ENCODE measurements at regions not wholly inside any gene's neighbourhood (a gene's known extent, or its start where the extent isn't known, plus 50 kb on each side); places are given as distances from the start of the nearest gene placed in this dataset.

GRCh38 chr1:229139331-229140118 lies 131.4 kb upstream of the RAB4A start:
- Histone ChIP-seq H3K79me2 (ENCODE audit: control insufficient read depth, insufficient read depth, low read length) (no peaks in the 10 kb centered on the region), H2BK120ac (ENCODE audit: low read depth, low read length) (no peak overlapping the region), H3K4me3 (ENCODE audit: low read length) (no peak overlapping the region), H3K4ac (ENCODE audit: low read depth, low read length) (no peak overlapping the region), H2AK5ac (ENCODE audit: low read length) (peak overlapping the region; percentile 39), H2BK5ac (ENCODE audit: low read length) (no peak overlapping the region), H4K5ac (ENCODE audit: low read length) (no peak overlapping the region), H3K27me3 (ENCODE audit: insufficient read depth, low read length, poor library complexity) (no peaks in the 10 kb centered on the region), H2BK15ac (replicated peaks; ENCODE audit: low read depth) (no peak overlapping the region), H3K79me1 (ENCODE audit: low read length) (no peaks in the 10 kb centered on the region), H3K56ac (ENCODE audit: low read length) (no peak overlapping the region), H4K8ac (ENCODE audit: low read depth, low read length) (no peak overlapping the region), H3K18ac (ENCODE audit: low read length) (no peak overlapping the region), H3K4me1 (ENCODE audit: control insufficient read depth, low read depth, low read length) (no peaks in the 10 kb centered on the region), H3K9ac (ENCODE audit: low read length) (no peak overlapping the region), H3K27ac (ENCODE audit: low read depth, low read length) (no peak overlapping the region), H3K23ac (ENCODE audit: low read length) (no peak overlapping the region), H3K4me2 (ENCODE audit: low read length) (no peak overlapping the region), H3K36me3 (ENCODE audit: control insufficient read depth, insufficient read depth, low read length) (no peaks in the 10 kb centered on the region)
- no CpG with 5 or more reads among the region's 12 CpGs for WGBS (ENCODE audit: extremely low coverage, insufficient coverage, low lambda C conversion rate)
- no peak for DNase-seq

DNA sequence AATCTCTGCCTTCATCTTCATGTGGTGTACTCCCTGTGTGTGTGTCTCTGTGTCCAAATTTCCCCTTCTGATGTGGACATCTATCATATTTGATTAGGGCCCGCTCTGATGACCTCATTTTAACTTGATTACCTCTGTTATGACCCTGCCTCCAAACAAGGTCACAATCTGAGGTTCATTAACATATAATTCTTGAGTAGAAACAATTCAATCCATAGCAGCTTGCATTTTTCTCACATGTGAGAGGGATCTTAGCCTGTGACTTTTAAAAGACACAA lies 130.9 kb upstream of the RAB4A start:
- H2BK15ac ChIP-seq (replicated peaks; ENCODE audit: low read depth), result no peak overlapping the region
- H2BK120ac ChIP-seq (ENCODE audit: low read depth, low read length), result no peak overlapping the region
- no peaks in the 10 kb centered on the region for H3K36me3 ChIP-seq (ENCODE audit: control insufficient read depth, insufficient read depth, low read length)
- no peak overlapping the region for H3K23ac ChIP-seq (ENCODE audit: low read length)
- H2BK5ac ChIP-seq (ENCODE audit: low read length), result no peak overlapping the region
- no peak overlapping the region for H3K9ac ChIP-seq (ENCODE audit: low read length)
- H4K5ac ChIP-seq (ENCODE audit: low read length), result no peak overlapping the region
- no peak for DNase-seq
- no CpG with 5 or more reads among the region's 1 CpG for WGBS (ENCODE audit: extremely low coverage, insufficient coverage, low lambda C conversion rate)
- H3K4me3 ChIP-seq (ENCODE audit: low read length), result no peak overlapping the region
- no peak overlapping the region for H3K56ac ChIP-seq (ENCODE audit: low read length)
- no peaks in the 10 kb centered on the region for H3K79me1 ChIP-seq (ENCODE audit: low read length)
- H3K27me3 ChIP-seq (ENCODE audit: insufficient read depth, low read length, poor library complexity), result no peaks in the 10 kb centered on the region
- no peak overlapping the region for H3K4ac ChIP-seq (ENCODE audit: low read depth, low read length)
- H3K27ac ChIP-seq (ENCODE audit: low read depth, low read length), result no peak overlapping the region
- no peak overlapping the region for H4K8ac ChIP-seq (ENCODE audit: low read depth, low read length)
- H2AK5ac ChIP-seq (ENCODE audit: low read length), result peak overlapping the region; percentile 39
- no peaks in the 10 kb centered on the region for H3K4me1 ChIP-seq (ENCODE audit: control insufficient read depth, low read depth, low read length)
- H3K79me2 ChIP-seq (ENCODE audit: control insufficient read depth, insufficient read depth, low read length), result no peaks in the 10 kb centered on the region
- no peak overlapping the region for H3K4me2 ChIP-seq (ENCODE audit: low read length)
- H3K18ac ChIP-seq (ENCODE audit: low read length), result no peak overlapping the region

DNA sequence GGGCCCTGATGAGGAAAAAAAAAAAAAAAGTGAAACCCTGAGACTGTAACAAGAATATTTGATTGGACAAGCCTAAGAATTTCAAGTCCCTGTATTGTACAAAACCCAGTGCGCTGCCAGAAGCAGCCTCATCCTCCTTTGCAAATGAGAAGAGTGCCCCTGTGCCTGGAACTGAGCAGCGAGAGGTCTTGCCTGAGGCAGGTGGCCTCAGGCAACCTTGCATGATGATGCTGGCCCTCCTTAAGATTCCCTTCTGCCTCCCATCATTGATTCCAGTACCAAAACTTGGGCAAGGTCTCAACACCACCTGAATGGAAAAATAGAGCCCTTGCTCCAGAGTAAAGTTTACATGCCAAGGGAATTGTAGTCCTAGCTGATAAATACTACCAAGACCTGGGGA lies 129.6 kb upstream of the RAB4A start:
- Histone ChIP-seq H3K18ac (ENCODE audit: low read length) (no peak overlapping the region), H3K27me3 (ENCODE audit: insufficient read depth, low read length, poor library complexity) (no peaks in the 10 kb centered on the region), H4K8ac (ENCODE audit: low read depth, low read length) (no peak overlapping the region), H2BK5ac (ENCODE audit: low read length) (no peak overlapping the region), H3K27ac (ENCODE audit: low read depth, low read length) (no peak overlapping the region), H2AK5ac (ENCODE audit: low read length) (no peak overlapping the region), H3K4me1 (ENCODE audit: control insufficient read depth, low read depth, low read length) (no peaks in the 10 kb centered on the region), H3K79me2 (ENCODE audit: control insufficient read depth, insufficient read depth, low read length) (no peaks in the 10 kb centered on the region), H3K4me2 (ENCODE audit: low read length) (no peak overlapping the region), H2BK15ac (replicated peaks; ENCODE audit: low read depth) (no peak overlapping the region), H3K23ac (ENCODE audit: low read length) (no peak overlapping the region), H3K56ac (ENCODE audit: low read length) (no peak overlapping the region), H3K4ac (ENCODE audit: low read depth, low read length) (no peak overlapping the region), H3K9ac (ENCODE audit: low read length) (no peak overlapping the region), H3K36me3 (ENCODE audit: control insufficient read depth, insufficient read depth, low read length) (no peaks in the 10 kb centered on the region), H4K5ac (ENCODE audit: low read length) (no peak overlapping the region), H3K79me1 (ENCODE audit: low read length) (no peaks in the 10 kb centered on the region), H3K4me3 (ENCODE audit: low read length) (no peak overlapping the region), H2BK120ac (ENCODE audit: low read depth, low read length) (no peak overlapping the region)
- WGBS (ENCODE audit: extremely low coverage, insufficient coverage, low lambda C conversion rate), result no CpG with 5 or more reads among the region's 2 CpGs
- DNase-seq, result no peak

DNA sequence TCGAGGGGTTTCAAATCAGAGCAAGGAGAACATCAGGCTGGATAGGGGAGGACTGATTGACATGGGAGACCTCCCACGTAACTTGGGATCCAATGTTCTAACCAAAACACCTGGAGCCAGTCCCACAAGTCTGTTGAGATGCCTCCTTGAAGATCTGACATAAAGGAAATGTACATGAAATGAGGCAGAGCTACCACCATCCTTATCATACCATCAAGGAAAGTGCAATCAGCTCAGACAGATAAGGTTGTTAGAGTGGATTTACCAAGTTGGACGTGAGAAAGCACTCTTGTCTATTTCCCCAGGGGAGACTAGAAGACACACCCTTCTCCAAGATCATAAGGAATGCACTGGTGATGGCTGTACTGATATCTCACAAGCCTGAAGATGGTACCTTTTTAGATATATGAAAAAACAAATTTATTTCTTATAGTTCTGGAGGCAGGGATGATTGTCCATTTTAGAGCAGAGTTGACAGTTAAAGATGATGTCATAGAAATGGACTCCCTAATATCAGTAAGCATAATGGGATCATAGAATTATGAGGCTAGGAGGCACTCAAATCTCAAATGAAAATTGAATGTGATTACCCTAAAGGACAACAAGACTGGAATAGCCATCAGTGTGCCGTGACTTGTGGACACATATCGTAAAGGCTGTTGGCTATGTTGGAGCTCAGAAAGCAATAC lies 129.1 kb upstream of the RAB4A start:
- Histone ChIP-seq H2BK15ac (replicated peaks; ENCODE audit: low read depth) (no peak overlapping the region), H3K36me3 (ENCODE audit: control insufficient read depth, insufficient read depth, low read length) (no peaks in the 10 kb centered on the region), H3K18ac (ENCODE audit: low read length) (no peak overlapping the region), H3K23ac (ENCODE audit: low read length) (no peak overlapping the region), H3K79me2 (ENCODE audit: control insufficient read depth, insufficient read depth, low read length) (no peaks in the 10 kb centered on the region), H4K5ac (ENCODE audit: low read length) (no peak overlapping the region), H3K27ac (ENCODE audit: low read depth, low read length) (no peak overlapping the region), H3K4ac (ENCODE audit: low read depth, low read length) (no peak overlapping the region), H2BK5ac (ENCODE audit: low read length) (no peak overlapping the region), H4K8ac (ENCODE audit: low read depth, low read length) (no peak overlapping the region), H3K4me2 (ENCODE audit: low read length) (no peak overlapping the region), H3K4me3 (ENCODE audit: low read length) (no peak overlapping the region), H3K79me1 (ENCODE audit: low read length) (no peaks in the 10 kb centered on the region), H3K27me3 (ENCODE audit: insufficient read depth, low read length, poor library complexity) (no peaks in the 10 kb centered on the region), H2BK120ac (ENCODE audit: low read depth, low read length) (no peak overlapping the region), H3K56ac (ENCODE audit: low read length) (no peak overlapping the region), H3K9ac (ENCODE audit: low read length) (no peak overlapping the region), H3K4me1 (ENCODE audit: control insufficient read depth, low read depth, low read length) (no peaks in the 10 kb centered on the region), H2AK5ac (ENCODE audit: low read length) (no peak overlapping the region)
- DNase-seq, result no peak
- WGBS (ENCODE audit: extremely low coverage, insufficient coverage, low lambda C conversion rate), result no CpG with 5 or more reads among the region's 5 CpGs

DNA sequence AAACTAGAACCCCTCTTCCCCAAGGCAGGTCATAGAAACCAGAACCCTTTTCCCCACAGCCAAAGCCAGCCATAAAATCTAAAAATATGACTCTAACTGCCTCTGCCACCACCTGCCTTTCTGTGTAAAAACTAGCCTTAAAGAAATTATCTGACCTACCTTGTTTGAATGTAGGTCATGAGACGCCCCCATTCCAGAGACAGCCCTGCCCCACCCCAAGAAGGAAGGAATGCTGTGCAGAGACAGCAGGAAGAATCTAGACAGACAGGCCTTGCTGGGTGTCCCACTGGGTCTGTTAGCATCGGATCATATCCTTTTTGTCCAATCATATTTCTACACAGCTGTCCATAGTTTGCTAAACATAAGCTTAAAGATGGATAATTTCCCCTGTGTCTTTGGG lies 128.4 kb upstream of the RAB4A start:
- Histone ChIP-seq H3K4me2 (ENCODE audit: low read length) (no peak overlapping the region), H4K5ac (ENCODE audit: low read length) (no peak overlapping the region), H3K27me3 (ENCODE audit: insufficient read depth, low read length, poor library complexity) (no peaks in the 10 kb centered on the region), H3K79me2 (ENCODE audit: control insufficient read depth, insufficient read depth, low read length) (no peaks in the 10 kb centered on the region), H2BK15ac (replicated peaks; ENCODE audit: low read depth) (no peak overlapping the region), H3K4ac (ENCODE audit: low read depth, low read length) (no peak overlapping the region), H2BK5ac (ENCODE audit: low read length) (no peak overlapping the region), H3K27ac (ENCODE audit: low read depth, low read length) (no peak overlapping the region), H3K4me1 (ENCODE audit: control insufficient read depth, low read depth, low read length) (peaks cover under 1% of the 10 kb centered on the region), H4K8ac (ENCODE audit: low read depth, low read length) (no peak overlapping the region), H3K4me3 (ENCODE audit: low read length) (no peak overlapping the region), H2BK120ac (ENCODE audit: low read depth, low read length) (no peak overlapping the region), H3K56ac (ENCODE audit: low read length) (no peak overlapping the region), H3K18ac (ENCODE audit: low read length) (no peak overlapping the region), H3K23ac (ENCODE audit: low read length) (no peak overlapping the region), H3K36me3 (ENCODE audit: control insufficient read depth, insufficient read depth, low read length) (no peaks in the 10 kb centered on the region), H3K9ac (ENCODE audit: low read length) (no peak overlapping the region), H2AK5ac (ENCODE audit: low read length) (no peak overlapping the region), H3K79me1 (ENCODE audit: low read length) (no peaks in the 10 kb centered on the region)
- no peak for DNase-seq
- no CpG with 5 or more reads among the region's 2 CpGs for WGBS (ENCODE audit: extremely low coverage, insufficient coverage, low lambda C conversion rate)

DNA sequence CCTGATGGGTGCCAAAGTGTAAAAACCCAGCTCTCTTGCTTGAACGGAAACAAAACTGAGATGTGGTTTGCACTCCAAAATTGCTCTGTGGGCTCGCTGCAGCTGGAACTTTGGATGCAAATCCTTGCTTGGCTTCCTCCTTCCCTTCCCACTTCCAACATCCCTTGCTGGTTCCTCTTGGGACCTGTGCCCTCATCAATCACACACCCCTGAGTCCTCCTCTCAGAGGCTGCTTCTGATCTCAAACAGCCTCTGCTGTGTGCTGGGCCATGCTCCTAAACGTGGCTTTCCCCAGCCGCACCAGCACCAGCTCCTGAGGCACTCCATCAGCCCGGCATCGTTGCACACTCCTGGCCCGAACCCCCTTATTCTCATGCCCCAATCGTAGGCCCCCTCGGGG lies 124.3 kb upstream of the RAB4A start:
- no peak overlapping the region for H3K18ac ChIP-seq (ENCODE audit: low read length)
- H3K79me1 ChIP-seq (ENCODE audit: low read length), result no peaks in the 10 kb centered on the region
- H3K79me2 ChIP-seq (ENCODE audit: control insufficient read depth, insufficient read depth, low read length), result no peaks in the 10 kb centered on the region
- no peaks in the 10 kb centered on the region for H3K36me3 ChIP-seq (ENCODE audit: control insufficient read depth, insufficient read depth, low read length)
- H3K4me3 ChIP-seq (ENCODE audit: low read length), result no peak overlapping the region
- no peak overlapping the region for H4K8ac ChIP-seq (ENCODE audit: low read depth, low read length)
- no peak overlapping the region for H3K4me2 ChIP-seq (ENCODE audit: low read length)
- H2BK5ac ChIP-seq (ENCODE audit: low read length), result no peak overlapping the region
- H3K4me1 ChIP-seq (ENCODE audit: control insufficient read depth, low read depth, low read length), result peaks cover 12% of the 10 kb centered on the region
- no peak overlapping the region for H2BK120ac ChIP-seq (ENCODE audit: low read depth, low read length)
- no peak overlapping the region for H2BK15ac ChIP-seq (replicated peaks; ENCODE audit: low read depth)
- no peak overlapping the region for H3K56ac ChIP-seq (ENCODE audit: low read length)
- no peak overlapping the region for H2AK5ac ChIP-seq (ENCODE audit: low read length)
- no peak overlapping the region for H3K27ac ChIP-seq (ENCODE audit: low read depth, low read length)
- no peak for DNase-seq
- H3K9ac ChIP-seq (ENCODE audit: low read length), result no peak overlapping the region
- H3K27me3 ChIP-seq (ENCODE audit: insufficient read depth, low read length, poor library complexity), result no peaks in the 10 kb centered on the region
- WGBS (ENCODE audit: extremely low coverage, insufficient coverage, low lambda C conversion rate), result no CpG with 5 or more reads among the region's 9 CpGs
- H4K5ac ChIP-seq (ENCODE audit: low read length), result no peak overlapping the region
- no peak overlapping the region for H3K4ac ChIP-seq (ENCODE audit: low read depth, low read length)
- no peak overlapping the region for H3K23ac ChIP-seq (ENCODE audit: low read length)

Measured in mesendoderm (in vitro differentiated cells).